KMS-11 (cell line): ENCODE measurements at regions not wholly inside any gene's neighbourhood (a gene's known extent, or its start where the extent isn't known, plus 50 kb on each side); places are given as distances from the start of the nearest gene placed in this dataset.

Experiments
- H2AFZ ChIP-seq: fragments of 200-600 bp; sonication (generic); 2 replicates; pipeline ENCODE4 v1.6.1; 2016; ENCODE audit warnings: antibody characterized with exemption, mixed run types, low read depth
- H3K27ac ChIP-seq: fragments of 200-600 bp; sonication (generic); 2 replicates; pipeline ENCODE4 v1.6.1; 2016; ENCODE audit warnings: mild to moderate bottlenecking, mixed run types
- H3K27me3 ChIP-seq: fragments of 200-600 bp; sonication (generic); 2 replicates; pipeline ENCODE4 v1.6.1; 2017; ENCODE audit warnings: mild to moderate bottlenecking, low read depth, mixed run types, moderate library complexity; ENCODE audit not compliant: insufficient read depth
- H3K36me3 ChIP-seq: fragments of 200-600 bp; sonication (generic); 2 replicates; pipeline ENCODE4 v1.6.1; 2017; ENCODE audit warnings: mild to moderate bottlenecking, mixed run types; ENCODE audit not compliant: insufficient read depth
- H3K4me1 ChIP-seq: fragments of 200-600 bp; sonication (generic); 2 replicates; pipeline ENCODE4 v1.6.1; 2016; ENCODE audit warnings: mild to moderate bottlenecking, low read depth, mixed run types; ENCODE audit not compliant: poor library complexity, severe bottlenecking
- H3K4me2 ChIP-seq: fragments of 200-600 bp; sonication (generic); 2 replicates; pipeline ENCODE4 v1.7.0; 2016; ENCODE audit warnings: mild to moderate bottlenecking, mixed run types
- H3K4me3 ChIP-seq: fragments of 200-600 bp; sonication (generic); IDR thresholded peaks from 2 replicates; pipeline ENCODE4 v1.6.1; 2017; ENCODE audit warnings: low read depth, low read length, mixed read lengths; ENCODE audit not compliant: insufficient read depth
- H3K79me2 ChIP-seq: fragments of 200-600 bp; sonication (generic); 2 replicates; pipeline ENCODE4 v1.6.1; 2016; ENCODE audit warnings: low read depth, mixed run types; ENCODE audit not compliant: insufficient read depth
- H3K9ac ChIP-seq: fragments of 200-600 bp; sonication (generic); 2 replicates; pipeline ENCODE4 v1.6.1; 2016; ENCODE audit warnings: mild to moderate bottlenecking, mixed run types
- H4K20me1 ChIP-seq: fragments of 200-600 bp; sonication (generic); 2 replicates; pipeline ENCODE4 v1.6.1; 2016; ENCODE audit warnings: mild to moderate bottlenecking, mixed run types; ENCODE audit not compliant: insufficient read depth
- CTCF ChIP-seq: fragments of 200-600 bp; sonication (generic); conservative IDR thresholded peaks from 2 replicates; pipeline ENCODE4 v1.6.1; 2017; ENCODE audit warnings: low read depth, mild to moderate bottlenecking, antibody characterized with exemption, low read length, moderate library complexity, mixed read lengths

- no peaks in the 10 kb centered on the region for H3K27me3 ChIP-seq
- no peak overlapping the region for H2AFZ ChIP-seq
- no peak overlapping the region for H3K9ac ChIP-seq
These were observed 718.9 kb downstream of the ARAP2 start for GRCh38 chr4:35525192-35525978.

GRCh38 chr4:35526456-35526855 is 717.9 kb downstream of the ARAP2 start:
- H3K9ac ChIP-seq: no peak overlapping the region
- no peak overlapping the region for H3K4me2 ChIP-seq
- no peak overlapping the region for H2AFZ ChIP-seq
- no peak for TF ChIP-seq CTCF
- H3K27ac ChIP-seq: no peak overlapping the region
- no peak overlapping the region for H3K4me3 ChIP-seq
- no peaks in the 10 kb centered on the region for H3K36me3 ChIP-seq
- no peaks in the 10 kb centered on the region for H3K4me1 ChIP-seq
- H3K79me2 ChIP-seq: no peaks in the 10 kb centered on the region
- H4K20me1 ChIP-seq: no peaks in the 10 kb centered on the region
- no peaks in the 10 kb centered on the region for H3K27me3 ChIP-seq

More at GRCh38 chr4:35525192-35525978, 718.9 kb downstream of the ARAP2 start:
- no peak overlapping the region for H3K27ac ChIP-seq
- H3K4me1 ChIP-seq: no peaks in the 10 kb centered on the region
- no peak overlapping the region for H3K4me3 ChIP-seq
- H3K79me2 ChIP-seq: no peaks in the 10 kb centered on the region
- no peaks in the 10 kb centered on the region for H3K36me3 ChIP-seq
- H4K20me1 ChIP-seq: no peaks in the 10 kb centered on the region
- H3K4me2 ChIP-seq: no peak overlapping the region
- TF ChIP-seq CTCF: no peak

GRCh38 chr4:35534962-35535361 is 709.4 kb downstream of the ARAP2 start:
- H3K27me3 ChIP-seq: no peaks in the 10 kb centered on the region
- no peak overlapping the region for H3K27ac ChIP-seq
- H4K20me1 ChIP-seq: no peaks in the 10 kb centered on the region
- no peak overlapping the region for H2AFZ ChIP-seq
- no peak overlapping the region for H3K9ac ChIP-seq
- no peak for TF ChIP-seq CTCF
- H3K4me3 ChIP-seq: no peak overlapping the region
- H3K36me3 ChIP-seq: no peaks in the 10 kb centered on the region
- no peaks in the 10 kb centered on the region for H3K79me2 ChIP-seq
- no peak overlapping the region for H3K4me2 ChIP-seq
- H3K4me1 ChIP-seq: no peaks in the 10 kb centered on the region

- Histone ChIP-seq H3K4me3 (no peak overlapping the region), H4K20me1 (no peaks in the 10 kb centered on the region), H3K27ac (no peak overlapping the region), H3K4me1 (no peaks in the 10 kb centered on the region), H2AFZ (no peak overlapping the region), H3K27me3 (no peaks in the 10 kb centered on the region), H3K79me2 (no peaks in the 10 kb centered on the region), H3K4me2 (no peak overlapping the region), H3K36me3 (no peaks in the 10 kb centered on the region), H3K9ac (no peak overlapping the region)
- TF ChIP-seq CTCF: no peak
These were observed 705.5 kb downstream of the ARAP2 start for GRCh38 chr4:35538807-35539206.
